HG03342 (cell line): ENCODE measurements at regions not wholly inside any gene's neighbourhood (a gene's known extent, or its start where the extent isn't known, plus 50 kb on each side); places are given as distances from the start of the nearest gene placed in this dataset.
"Not testable (repeated sequence)": the region's sequence is repeated elsewhere in the genome, so short reads cannot be mapped to it uniquely, and the experiment has no call there.

Source experiments
- ATAC-seq: cut with Tn5 transposase; IDR thresholded peaks from one replicate; pipeline ENCODE4 v1.9.1; 2021; ENCODE audit warnings: mild to moderate bottlenecking, moderate library complexity; ENCODE audit not compliant: unreplicated experiment

DNA sequence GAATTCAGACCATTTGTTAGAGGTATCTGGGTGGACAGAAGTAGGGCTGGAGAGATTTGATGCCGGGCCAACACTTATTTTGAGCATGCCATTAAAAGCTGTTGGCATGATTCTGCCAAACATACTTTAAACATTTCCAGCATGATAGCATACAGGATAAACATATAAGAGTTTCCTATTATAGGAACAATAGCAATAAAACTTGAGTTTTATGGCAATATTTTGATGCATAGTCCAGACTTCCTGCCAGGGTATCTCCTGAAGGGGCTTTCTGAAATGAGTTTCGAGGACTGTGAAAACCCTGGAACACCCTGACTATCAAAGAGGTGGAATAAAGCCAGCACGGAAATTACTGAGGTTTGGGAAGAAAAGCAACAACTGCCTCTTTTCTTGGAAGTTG is 1398.0 kb upstream of the NXPH2 start:
- ATAC-seq, result no peak

DNA sequence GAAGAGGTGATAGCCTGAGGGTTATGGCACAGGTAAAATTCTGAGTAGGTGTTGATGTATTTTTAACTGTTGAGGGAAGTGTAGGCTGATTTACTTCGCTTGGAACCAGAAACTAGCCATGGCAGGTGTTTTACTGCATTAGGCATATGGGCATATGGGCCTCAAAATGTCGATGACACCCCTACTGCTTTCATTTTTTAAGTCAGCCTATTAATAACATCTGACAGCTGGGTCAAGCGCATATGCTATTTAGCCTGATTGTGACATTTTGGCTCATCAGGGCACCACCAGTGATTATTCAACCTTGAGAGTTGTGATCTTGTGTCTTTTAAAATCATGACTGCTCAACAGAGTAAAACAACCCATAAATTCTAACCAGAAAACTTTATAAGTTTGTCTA is 1396.9 kb upstream of the NXPH2 start:
- ATAC-seq, result no peak

DNA sequence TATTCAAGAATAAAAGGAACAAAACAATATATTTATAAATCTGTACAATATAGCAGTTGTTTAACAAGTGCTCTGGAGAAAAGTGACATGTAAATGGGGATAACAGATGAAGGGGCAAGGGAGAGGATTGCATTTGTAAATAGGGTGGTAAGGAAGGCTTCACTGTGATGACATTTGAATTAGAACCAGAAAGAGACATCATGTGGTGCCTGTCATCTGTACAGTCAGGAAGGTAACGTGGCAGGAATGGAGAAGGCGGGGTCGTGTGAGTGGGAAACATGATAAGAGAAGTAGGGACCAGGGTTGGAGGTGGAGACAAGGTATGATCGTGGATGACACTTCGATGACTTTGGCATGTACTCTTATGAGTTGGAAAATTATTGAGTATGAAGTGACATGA is 1393.6 kb upstream of the NXPH2 start:
- ATAC-seq, result no peak

DNA sequence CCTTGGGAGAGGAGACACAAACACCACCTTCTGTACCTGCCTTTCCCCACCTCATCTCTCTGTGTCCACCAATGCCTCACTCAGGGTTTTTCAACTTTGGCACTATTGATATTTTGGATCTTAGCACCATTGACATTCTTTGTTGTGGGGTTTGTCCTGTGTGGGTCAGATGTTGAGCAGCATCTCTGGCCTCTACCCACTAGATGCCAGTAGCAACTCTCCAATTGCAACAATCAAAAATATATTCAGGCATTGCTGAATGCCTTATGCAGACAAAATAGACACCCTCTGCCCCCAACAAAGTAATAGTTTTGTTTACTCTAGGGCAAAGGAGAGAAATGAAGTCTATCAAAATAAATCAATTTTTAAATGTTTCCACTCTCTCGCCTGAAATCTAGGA is 1384.3 kb upstream of the NXPH2 start:
- no peak for ATAC-seq

- no peak for ATAC-seq
Observed at GRCh38 chr2:140158259-140158658, 1378.1 kb upstream of the NXPH2 start.

DNA sequence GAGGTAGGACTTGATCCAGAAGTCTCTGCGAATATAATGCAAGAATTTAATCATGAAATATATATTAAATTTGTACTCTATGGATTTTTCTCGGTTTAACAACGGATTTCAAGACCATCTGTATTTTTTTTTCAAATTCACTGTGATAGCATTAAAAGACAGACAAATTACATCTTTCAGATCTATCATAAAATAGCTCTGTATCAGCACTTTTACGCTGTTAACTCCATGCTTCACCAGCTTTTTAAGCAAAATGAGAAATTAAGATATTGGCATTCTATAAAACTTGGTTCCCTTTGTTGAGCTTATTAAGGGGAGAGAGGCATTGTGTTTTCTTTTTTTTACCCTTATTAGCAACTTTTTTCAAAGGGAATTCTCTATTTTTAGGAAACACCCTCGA is 1377.6 kb upstream of the NXPH2 start:
- no peak for ATAC-seq

DNA sequence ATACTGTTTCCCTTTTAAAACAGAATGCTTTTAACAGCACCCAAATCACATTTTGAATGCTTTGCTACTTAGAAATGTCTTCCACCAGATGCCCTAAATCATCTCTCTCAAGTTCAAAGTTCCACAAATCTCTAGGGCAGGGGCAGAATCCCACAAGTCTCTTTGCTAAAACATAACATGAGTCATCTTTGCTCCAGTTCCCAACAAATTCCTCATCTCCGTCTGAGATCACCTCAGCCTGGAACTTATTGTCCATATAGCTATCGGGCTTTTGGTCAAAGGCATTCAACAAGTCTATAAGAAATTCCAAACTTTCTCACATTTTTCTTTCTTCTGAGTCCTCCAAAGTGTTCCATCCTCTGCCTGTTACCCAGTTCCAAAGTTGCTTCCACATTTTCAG is 1374.5 kb upstream of the NXPH2 start:
- ATAC-seq, result no peak

DNA sequence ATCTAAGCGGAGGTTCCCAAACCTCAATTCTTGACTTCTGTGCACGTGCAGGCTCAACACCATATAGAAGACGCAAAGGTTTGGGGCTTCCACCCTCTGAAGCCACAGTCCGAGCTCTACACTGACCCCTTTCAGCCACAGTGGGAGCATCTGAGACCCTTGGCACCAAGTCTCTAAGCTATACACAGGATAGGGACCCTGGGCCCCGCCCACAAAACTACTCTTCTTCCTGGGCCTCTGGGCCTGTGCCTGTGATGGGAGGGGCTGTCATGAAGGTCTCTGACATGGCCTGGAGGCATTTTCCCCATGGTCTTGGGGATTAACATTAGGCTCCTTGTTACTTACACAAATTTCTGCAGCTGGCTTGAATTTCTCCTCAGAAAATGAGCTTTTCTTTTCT is 1374.1 kb upstream of the NXPH2 start:
- ATAC-seq, result no peak

DNA sequence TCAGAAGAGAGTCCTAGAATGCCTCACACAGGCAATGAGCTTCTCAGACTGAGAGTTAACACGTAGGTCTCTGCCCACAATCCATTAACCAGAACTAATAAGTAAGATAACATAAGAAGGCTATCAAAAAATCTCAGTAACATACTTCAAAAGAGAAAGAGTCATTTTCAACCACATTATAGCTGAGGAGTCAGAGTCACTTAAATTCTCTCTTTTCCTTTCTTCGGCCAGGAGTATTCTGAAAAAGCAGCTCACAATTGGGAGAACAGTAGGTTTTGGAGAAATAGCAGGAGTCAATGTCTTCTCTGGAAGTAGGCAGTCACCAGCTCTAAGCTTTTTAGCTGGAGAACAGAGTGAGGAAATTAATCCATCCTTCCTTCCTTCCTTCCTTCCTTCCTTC is 1364.4 kb upstream of the NXPH2 start:
- ATAC-seq, result no peak

DNA sequence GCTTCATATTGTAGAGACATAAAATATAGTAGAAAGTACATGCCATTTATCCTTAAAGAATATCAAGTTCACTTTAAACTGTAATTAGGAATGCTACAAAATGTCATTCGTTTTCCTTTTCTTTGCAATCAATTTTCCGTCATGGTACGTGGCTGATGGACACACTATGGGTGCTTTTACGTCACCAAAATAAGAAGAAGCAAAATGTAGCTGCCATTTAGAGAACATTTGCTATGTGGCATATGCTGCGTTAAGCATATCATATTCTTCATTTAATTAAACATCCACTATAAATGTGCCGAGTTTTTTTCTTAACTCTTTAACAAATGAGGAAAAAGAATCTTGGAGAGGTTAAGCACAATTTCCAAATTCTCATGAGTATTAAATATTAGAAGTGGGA is 1358.5 kb upstream of the NXPH2 start:
- no peak for ATAC-seq

GRCh38 chr2:140136861-140137260 is 1356.7 kb upstream of the NXPH2 start:
- no peak for ATAC-seq

GRCh38 chr2:140136366-140136765 is 1356.2 kb upstream of the NXPH2 start:
- no peak for ATAC-seq

DNA sequence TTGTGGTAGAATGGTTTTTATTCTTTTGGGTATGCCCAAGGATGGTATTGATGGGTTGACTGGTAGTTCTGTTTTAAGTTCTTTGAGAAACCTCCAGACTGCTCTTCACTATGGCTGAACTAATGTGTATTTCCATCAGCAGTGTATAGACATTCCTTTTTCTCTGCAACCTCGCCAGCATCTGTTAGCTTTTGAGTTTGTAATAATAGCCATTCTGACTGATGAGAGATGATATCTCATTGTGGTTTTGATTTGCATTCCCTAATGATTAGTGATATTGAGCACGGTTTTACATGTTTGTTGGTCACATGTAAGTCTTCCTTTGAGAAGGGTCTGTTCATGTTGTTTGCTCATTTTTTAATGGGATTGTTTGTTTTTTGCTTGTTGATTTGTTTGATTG is 1348.7 kb upstream of the NXPH2 start:
- no peak for ATAC-seq

GRCh38 chr2:140122001-140122400 is 1341.8 kb upstream of the NXPH2 start:
- no peak for ATAC-seq

GRCh38 chr2:140117386-140117785 is 1337.2 kb upstream of the NXPH2 start:
- ATAC-seq, result no peak

DNA sequence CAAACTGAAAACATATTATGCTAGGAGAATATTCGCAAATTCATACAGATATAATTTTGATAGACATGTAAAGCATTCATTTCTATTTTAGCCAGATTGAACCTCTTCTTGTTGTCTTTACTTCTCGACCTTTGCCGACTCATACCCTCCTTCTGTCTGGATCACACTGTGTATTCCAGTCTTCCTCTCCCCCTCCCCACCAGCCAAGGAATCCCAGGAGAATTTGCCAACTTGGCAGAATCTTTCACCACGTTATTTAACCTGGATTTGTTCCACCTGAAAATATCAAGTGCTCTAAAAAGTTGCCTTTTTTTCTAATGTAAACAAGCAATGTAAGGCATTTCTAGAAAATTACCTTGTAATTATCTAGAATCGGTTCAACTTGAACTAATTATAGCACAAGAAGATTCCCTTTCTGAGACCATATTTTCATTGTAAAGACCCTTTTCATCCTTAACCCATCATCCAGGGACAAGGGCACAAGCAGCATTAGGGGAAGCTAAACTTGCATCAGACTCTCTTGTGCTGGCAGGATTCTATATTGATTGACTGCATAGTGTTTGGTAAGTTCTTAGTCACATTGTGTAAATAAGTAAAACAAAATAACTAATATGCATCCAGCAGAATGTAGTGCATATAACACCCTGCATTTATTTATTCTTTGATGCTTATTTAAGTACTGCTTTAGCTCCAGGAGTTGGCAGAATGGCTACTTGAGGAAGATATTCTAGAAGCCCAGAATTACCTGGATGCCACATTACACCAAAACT is 1328.7 kb upstream of the NXPH2 start:
- no peak for ATAC-seq

DNA sequence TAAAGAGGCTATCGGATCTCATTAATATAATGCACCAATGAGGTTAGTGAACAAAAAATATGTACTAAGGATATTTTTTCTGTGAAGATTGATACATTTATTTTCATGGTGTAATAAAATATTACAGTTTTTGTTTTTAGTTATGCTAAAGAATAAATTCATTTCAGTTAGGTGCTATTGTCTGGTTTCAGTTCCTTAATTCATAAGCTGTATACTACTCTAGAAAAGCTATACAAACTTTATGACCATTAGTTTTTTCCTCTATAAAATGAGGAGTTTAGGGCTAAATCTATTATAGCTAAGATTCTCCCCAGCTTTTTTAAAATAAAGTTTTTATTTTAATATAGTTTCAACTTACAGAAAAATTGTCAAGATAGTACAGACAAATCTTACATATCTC is 1311.7 kb upstream of the NXPH2 start:
- ATAC-seq, result no peak

DNA sequence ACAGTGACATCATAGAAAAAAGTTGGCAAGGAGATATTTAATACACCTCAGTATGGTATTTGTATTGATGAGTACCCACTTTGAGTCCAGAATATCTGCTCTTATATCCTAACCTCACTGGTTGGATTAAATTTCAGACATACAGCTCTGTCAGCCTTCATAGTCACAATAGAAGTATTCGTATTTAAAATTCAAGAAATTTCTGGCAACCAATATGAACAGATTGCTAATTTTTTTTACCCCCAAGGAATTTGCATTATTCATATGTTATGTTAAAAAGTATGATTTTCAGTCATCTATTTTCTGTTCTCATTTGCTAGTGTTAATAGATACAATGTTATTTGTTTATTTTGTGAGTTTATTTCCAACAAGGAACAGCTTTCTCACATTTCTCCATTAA is 1306.8 kb upstream of the NXPH2 start:
- no peak for ATAC-seq

- ATAC-seq, result no peak
Observed at GRCh38 chr2:140085674-140086073, 1305.5 kb upstream of the NXPH2 start.

DNA sequence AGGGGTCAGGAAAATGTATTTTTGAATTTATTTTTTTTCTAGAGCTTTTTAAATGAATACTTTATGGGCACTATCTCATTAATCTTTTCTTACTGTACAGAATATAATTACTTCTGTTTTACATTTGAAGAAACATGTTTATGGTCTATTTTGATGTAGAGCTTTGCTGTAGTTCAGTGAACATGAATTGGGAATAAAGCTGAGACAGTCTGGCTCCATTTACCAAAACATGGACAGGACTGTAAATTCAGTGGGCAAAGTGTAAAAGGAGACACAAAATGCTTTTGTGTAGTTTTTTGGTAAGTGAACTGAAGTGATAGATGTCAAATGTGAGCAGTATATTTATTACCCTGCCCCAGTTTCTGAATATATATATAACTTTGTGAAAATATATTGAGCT is 1298.8 kb upstream of the NXPH2 start:
- ATAC-seq, result no peak

GRCh38 chr2:140076164-140076563 is 1296.0 kb upstream of the NXPH2 start:
- ATAC-seq, result no peak

DNA sequence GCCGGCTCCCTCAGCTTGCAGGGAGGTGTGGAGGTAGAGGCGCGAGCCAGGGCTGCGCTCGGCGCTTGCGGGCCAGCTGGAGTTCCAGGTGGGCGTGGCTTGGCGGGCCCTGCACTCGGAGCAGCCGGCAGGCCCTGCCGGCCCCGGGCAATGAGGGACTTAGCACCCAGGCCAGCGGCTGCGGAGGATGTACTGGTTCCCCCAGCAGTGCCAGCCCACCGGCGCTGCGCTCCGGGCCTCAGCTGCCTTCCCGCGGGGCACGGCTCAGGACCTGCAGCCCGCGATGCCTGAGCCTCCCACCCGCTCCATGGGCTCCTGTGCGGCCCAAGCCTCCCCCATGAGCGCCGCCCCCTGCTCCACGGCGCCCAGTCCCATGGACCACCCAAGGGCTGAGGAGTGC is 1293.6 kb upstream of the NXPH2 start:
- not testable (repeated sequence) for ATAC-seq

GRCh38 chr2:140067661-140068060 is 1287.5 kb upstream of the NXPH2 start:
- no peak for ATAC-seq
